HepG2 (cell line): ENCODE measurements at regions not wholly inside any gene's neighbourhood (a gene's known extent, or its start where the extent isn't known, plus 50 kb on each side); places are given as distances from the start of the nearest gene placed in this dataset.
A peak's percentile ranks its signal among the peaks of the same experiment; 100 is the strongest.

Experiments used
- ARID4A ChIP-seq: sonication (generic); formaldehyde crosslinking; IDR thresholded peaks from 2 replicates; pipeline ENCODE4 v1.5.0; 2020; ENCODE audit warnings: mild to moderate bottlenecking, missing genetic modification reagents, borderline replicate concordance
- CEBPG ChIP-seq: IDR thresholded peaks from 2 replicates; pipeline ENCODE4 v1.6.1; 2016
- CSRNP1 ChIP-seq: sonication (generic); formaldehyde crosslinking; IDR thresholded peaks from 2 replicates; pipeline ENCODE4 v1.8.1; 2023; ENCODE audit warnings: mild to moderate bottlenecking, missing genetic modification reagents
- JUND ChIP-seq: sonication (generic); formaldehyde crosslinking; IDR thresholded peaks from 2 replicates; pipeline ENCODE4 v1.8.0; 2022; ENCODE audit warnings: mild to moderate bottlenecking, missing genetic modification reagents
- KDM3A ChIP-seq: IDR thresholded peaks from 2 replicates; pipeline ENCODE4 v1.6.1; 2018; ENCODE audit warnings: low read depth, missing compliant biosample characterization
- KDM5A ChIP-seq: fragments of 200-600 bp; sonication (generic); IDR thresholded peaks from 2 replicates; pipeline ENCODE4 v1.7.0; 2018; ENCODE audit warnings: antibody characterized with exemption, mild to moderate bottlenecking, low read length, borderline replicate concordance
- KLF6 ChIP-seq: IDR thresholded peaks from 2 replicates; pipeline ENCODE4 v1.8.0; 2016; ENCODE audit warnings: missing biosample characterization, missing genetic modification reagents
- MBD4 ChIP-seq: IDR thresholded peaks from 2 replicates; pipeline ENCODE4 v1.6.1; 2012; ENCODE audit warnings: low read length, inconsistent platforms, borderline replicate concordance
- NCOA1 ChIP-seq: sonication (generic); formaldehyde crosslinking; IDR thresholded peaks from 2 replicates; pipeline ENCODE4 v1.9.0; 2021; ENCODE audit warnings: missing genetic modification reagents
- PCBP2 ChIP-seq: fragments of 200-400 bp; formaldehyde crosslinking; optimal IDR thresholded peaks from 2 replicates; pipeline ENCODE3; 2018; ENCODE audit warnings: low read length, low read depth; ENCODE audit not compliant: poor library complexity, severe bottlenecking
- RAD21 ChIP-seq: fragments of 450-650 bp; formaldehyde crosslinking; IDR thresholded peaks from 2 replicates; pipeline ENCODE4 v1.5.0; 2020; ENCODE audit warnings: mild to moderate bottlenecking
- RARA ChIP-seq: IDR thresholded peaks from 2 replicates; pipeline ENCODE4 v1.6.1; 2016; ENCODE audit warnings: missing genetic modification reagents, missing compliant biosample characterization
- SMYD3 ChIP-seq: sonication (generic); formaldehyde crosslinking; IDR thresholded peaks from 2 replicates; pipeline ENCODE4 v1.8.1; 2023; ENCODE audit warnings: mild to moderate bottlenecking, missing genetic modification reagents
- TBL1XR1 ChIP-seq: fragments of 150-350 bp; IDR thresholded peaks from 2 replicates; pipeline ENCODE4 v1.6.1; 2014; ENCODE audit warnings: borderline replicate concordance, low read length; ENCODE audit not compliant: partially characterized antibody
- THAP11 ChIP-seq: IDR thresholded peaks from 2 replicates; pipeline ENCODE4 v1.6.1; 2016; ENCODE audit warnings: missing biosample characterization, missing genetic modification reagents
- XBP1 ChIP-seq: sonication (generic); formaldehyde crosslinking; IDR thresholded peaks from 2 replicates; pipeline ENCODE4 v1.5.0; 2020; ENCODE audit warnings: missing genetic modification reagents
- ZNF234 ChIP-seq: sonication (generic); formaldehyde crosslinking; conservative IDR thresholded peaks from 2 replicates; pipeline ENCODE4 v1.5.1; 2020; ENCODE audit warnings: mild to moderate bottlenecking, missing genetic modification reagents
- ZNF280B ChIP-seq: sonication (generic); formaldehyde crosslinking; IDR thresholded peaks from 2 replicates; pipeline ENCODE4 v1.5.0; 2020; ENCODE audit warnings: missing genetic modification reagents, mild to moderate bottlenecking, borderline replicate concordance
- ZNF446 ChIP-seq: sonication (generic); formaldehyde crosslinking; IDR thresholded peaks from 2 replicates; pipeline ENCODE4 v1.5.0; 2020; ENCODE audit warnings: mild to moderate bottlenecking, missing genetic modification reagents
- ZNF451 ChIP-seq: sonication (generic); formaldehyde crosslinking; IDR thresholded peaks from 2 replicates; pipeline ENCODE4 v1.5.0; 2020; ENCODE audit warnings: mild to moderate bottlenecking, missing genetic modification reagents
- ZNF503 ChIP-seq: sonication (generic); formaldehyde crosslinking; IDR thresholded peaks from 2 replicates; pipeline ENCODE4 v1.4.0; 2020; ENCODE audit warnings: missing genetic modification reagents
- ZNF598 ChIP-seq: sonication (generic); formaldehyde crosslinking; IDR thresholded peaks from 2 replicates; pipeline ENCODE4 v1.5.1; 2020; ENCODE audit warnings: mild to moderate bottlenecking, missing genetic modification reagents, borderline replicate concordance

GRCh38 chr6:66489269-66489987, 782.4 kb upstream of the EYS start (continued):
- TF ChIP-seq ZNF503 (CRISPR knock-in tag) (0 out of 2 replicates have a peak, but pooled peaks have one; percentile 38), ZNF598 (no peak), ZNF234 (no peak), CSRNP1 (CRISPR knock-in tag) (no peak), ZNF451 (CRISPR knock-in tag) (no peak), KLF6 (CRISPR knock-in tag) (no peak), ZNF446 (CRISPR knock-in tag) (no peak), NCOA1 (CRISPR knock-in tag) (no peak), RAD21 (CRISPR knock-in tag) (0 out of 2 replicates have a peak, but pooled peaks have one; percentile 23), THAP11 (CRISPR knock-in tag) (no peak; the same call in 1 of the 2 replicates), JUND (CRISPR knock-in tag) (peak; percentile 61; the same call in 1 of the 2 replicates), ZNF280B (CRISPR knock-in tag) (no peak), SMYD3 (CRISPR knock-in tag) (no peak), ARID4A (CRISPR knock-in tag) (no peak), PCBP2 (no peak), KDM3A (CRISPR knock-in tag) (no peak), TBL1XR1 (no peak), MBD4 (no peak), XBP1 (no peak), CEBPG (CRISPR knock-in tag) (no peak), KDM5A (no peak), RARA (CRISPR knock-in tag) (no peak)
